ENCODE measurements at regions not wholly inside any gene's neighbourhood (a gene's known extent, or its start where the extent isn't known, plus 50 kb on each side); places are given as distances from the start of the nearest gene placed in this dataset.

DNA sequence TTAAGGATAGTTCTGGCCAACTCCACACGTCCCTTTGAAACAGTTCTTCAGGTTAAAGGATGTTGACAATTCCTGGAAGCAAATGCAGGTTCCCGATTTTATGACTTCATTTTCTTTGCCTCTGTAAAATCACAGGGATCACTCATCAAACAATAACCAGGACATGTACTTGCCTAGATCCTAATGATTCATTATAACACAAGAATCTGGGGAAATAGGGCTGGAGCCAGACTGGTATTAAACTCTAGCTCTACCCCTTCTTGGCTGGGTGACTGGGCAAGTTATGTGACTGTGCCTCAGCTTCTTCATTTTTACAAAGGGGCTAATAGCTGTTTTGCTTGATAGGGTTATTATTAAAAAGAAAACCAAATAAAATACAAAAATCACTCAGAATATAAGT, 56.0 kb upstream of the KCND2 start:
- WGBS = 52% methylated on average over 2 of the region's 2 CpGs
- H3K9me3 ChIP-seq (ENCODE audit: control insufficient read depth in 4 of 4, low read length in 3 of 4) = no peaks in the 10 kb centered on the region
- H3K9ac ChIP-seq (ENCODE audit: low read depth in 1 of 2, low read length in 2 of 2) = no peak overlapping the region
- no peak for DNase-seq (ENCODE audit: low spot score)
- no peaks in the 10 kb centered on the region for H3K4me1 ChIP-seq (ENCODE audit: control insufficient read depth in 4 of 4, insufficient read depth in 4 of 4, low read length in 3 of 4)
- H3K27ac ChIP-seq (ENCODE audit: low read depth in 1 of 2, low read length in 2 of 2) = no peak overlapping the region
- H3K36me3 ChIP-seq (ENCODE audit: control insufficient read depth in 4 of 4, insufficient read depth in 3 of 4, low read depth in 1 of 4, low read length in 3 of 4) = no peaks in the 10 kb centered on the region
- H3K27me3 ChIP-seq (ENCODE audit: control insufficient read depth in 4 of 4, insufficient read depth in 4 of 4, low read length in 3 of 4) = no peaks in the 10 kb centered on the region
- TF ChIP-seq JUND (IDR thresholded peaks at IDR 0.05) (no peak), NR2F2 (IDR thresholded peaks at IDR 0.05) (no peak), YY1 (IDR thresholded peaks at IDR 0.05) (no peak), EGR1 (IDR thresholded peaks at IDR 0.05; ENCODE audit: low read depth in 2 of 2) (no peak), CTCF (IDR thresholded peaks at IDR 0.05; ENCODE audit: low read depth, low read length, missing input control) (no peak), HNF4A (conservative IDR thresholded peaks at IDR 0.05) (no peak), RAD21 (IDR thresholded peaks at IDR 0.05) (no peak), HNF4G (IDR thresholded peaks at IDR 0.05) (no peak), FOXA1 (IDR thresholded peaks at IDR 0.05) (no peak), TAF1 (conservative IDR thresholded peaks at IDR 0.05) (no peak), FOXA2 (IDR thresholded peaks at IDR 0.05) (no peak), GABPA (IDR thresholded peaks at IDR 0.05 in 1 of 2, conservative IDR thresholded peaks at IDR 0.05 in 1 of 2) (no peak), ATF3 (IDR thresholded peaks at IDR 0.05) (no peak)
- TF ChIP-seq, protein P1, sequence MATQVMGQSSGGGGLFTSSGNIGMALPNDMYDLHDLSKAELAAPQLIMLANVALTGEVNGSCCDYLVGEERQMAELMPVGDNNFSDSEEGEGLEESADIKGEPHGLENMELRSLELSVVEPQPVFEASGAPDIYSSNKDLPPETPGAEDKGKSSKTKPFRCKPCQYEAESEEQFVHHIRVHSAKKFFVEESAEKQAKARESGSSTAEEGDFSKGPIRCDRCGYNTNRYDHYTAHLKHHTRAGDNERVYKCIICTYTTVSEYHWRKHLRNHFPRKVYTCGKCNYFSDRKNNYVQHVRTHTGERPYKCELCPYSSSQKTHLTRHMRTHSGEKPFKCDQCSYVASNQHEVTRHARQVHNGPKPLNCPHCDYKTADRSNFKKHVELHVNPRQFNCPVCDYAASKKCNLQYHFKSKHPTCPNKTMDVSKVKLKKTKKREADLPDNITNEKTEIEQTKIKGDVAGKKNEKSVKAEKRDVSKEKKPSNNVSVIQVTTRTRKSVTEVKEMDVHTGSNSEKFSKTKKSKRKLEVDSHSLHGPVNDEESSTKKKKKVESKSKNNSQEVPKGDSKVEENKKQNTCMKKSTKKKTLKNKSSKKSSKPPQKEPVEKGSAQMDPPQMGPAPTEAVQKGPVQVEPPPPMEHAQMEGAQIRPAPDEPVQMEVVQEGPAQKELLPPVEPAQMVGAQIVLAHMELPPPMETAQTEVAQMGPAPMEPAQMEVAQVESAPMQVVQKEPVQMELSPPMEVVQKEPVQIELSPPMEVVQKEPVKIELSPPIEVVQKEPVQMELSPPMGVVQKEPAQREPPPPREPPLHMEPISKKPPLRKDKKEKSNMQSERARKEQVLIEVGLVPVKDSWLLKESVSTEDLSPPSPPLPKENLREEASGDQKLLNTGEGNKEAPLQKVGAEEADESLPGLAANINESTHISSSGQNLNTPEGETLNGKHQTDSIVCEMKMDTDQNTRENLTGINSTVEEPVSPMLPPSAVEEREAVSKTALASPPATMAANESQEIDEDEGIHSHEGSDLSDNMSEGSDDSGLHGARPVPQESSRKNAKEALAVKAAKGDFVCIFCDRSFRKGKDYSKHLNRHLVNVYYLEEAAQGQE (IDR thresholded peaks at IDR 0.05) = no peak
- TF ChIP-seq, protein P2, sequence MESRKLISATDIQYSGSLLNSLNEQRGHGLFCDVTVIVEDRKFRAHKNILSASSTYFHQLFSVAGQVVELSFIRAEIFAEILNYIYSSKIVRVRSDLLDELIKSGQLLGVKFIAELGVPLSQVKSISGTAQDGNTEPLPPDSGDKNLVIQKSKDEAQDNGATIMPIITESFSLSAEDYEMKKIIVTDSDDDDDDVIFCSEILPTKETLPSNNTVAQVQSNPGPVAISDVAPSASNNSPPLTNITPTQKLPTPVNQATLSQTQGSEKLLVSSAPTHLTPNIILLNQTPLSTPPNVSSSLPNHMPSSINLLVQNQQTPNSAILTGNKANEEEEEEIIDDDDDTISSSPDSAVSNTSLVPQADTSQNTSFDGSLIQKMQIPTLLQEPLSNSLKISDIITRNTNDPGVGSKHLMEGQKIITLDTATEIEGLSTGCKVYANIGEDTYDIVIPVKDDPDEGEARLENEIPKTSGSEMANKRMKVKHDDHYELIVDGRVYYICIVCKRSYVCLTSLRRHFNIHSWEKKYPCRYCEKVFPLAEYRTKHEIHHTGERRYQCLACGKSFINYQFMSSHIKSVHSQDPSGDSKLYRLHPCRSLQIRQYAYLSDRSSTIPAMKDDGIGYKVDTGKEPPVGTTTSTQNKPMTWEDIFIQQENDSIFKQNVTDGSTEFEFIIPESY (IDR thresholded peaks at IDR 0.05) = no peak
- no peak overlapping the region for H3K4me3 ChIP-seq (ENCODE audit: low read depth in 1 of 3, low read length in 3 of 3)

DNA sequence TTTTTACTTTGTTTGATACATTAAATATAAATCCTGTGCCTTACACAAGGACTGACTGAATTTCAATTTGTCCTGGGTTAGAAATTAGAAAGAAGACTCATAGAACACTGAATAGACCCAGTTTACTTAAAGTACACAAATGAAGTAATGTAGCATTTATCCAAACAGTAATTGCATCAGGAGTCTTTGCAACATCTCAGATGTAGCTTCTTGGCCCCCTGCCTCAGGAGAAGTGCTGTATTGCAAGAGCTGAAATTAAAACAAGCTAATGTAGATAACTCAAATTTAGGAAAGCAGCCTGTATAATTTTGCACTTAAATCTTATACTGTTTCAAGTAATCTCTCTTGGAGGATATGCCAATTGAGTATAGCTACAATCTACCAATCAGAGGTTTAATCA, 54.3 kb upstream of the KCND2 start:
- Histone ChIP-seq H3K4me1 (ENCODE audit: control insufficient read depth in 4 of 4, insufficient read depth in 4 of 4, low read length in 3 of 4) (no peaks in the 10 kb centered on the region), H3K27me3 (ENCODE audit: control insufficient read depth in 4 of 4, insufficient read depth in 4 of 4, low read length in 3 of 4) (no peaks in the 10 kb centered on the region), H3K27ac (ENCODE audit: low read depth in 1 of 2, low read length in 2 of 2) (no peak overlapping the region), H3K9me3 (ENCODE audit: control insufficient read depth in 4 of 4, low read length in 3 of 4) (no peaks in the 10 kb centered on the region), H3K9ac (ENCODE audit: low read depth in 1 of 2, low read length in 2 of 2) (no peak overlapping the region), H3K36me3 (ENCODE audit: control insufficient read depth in 4 of 4, insufficient read depth in 3 of 4, low read depth in 1 of 4, low read length in 3 of 4) (no peaks in the 10 kb centered on the region), H3K4me3 (ENCODE audit: low read depth in 1 of 3, low read length in 3 of 3) (no peak overlapping the region)
- DNase-seq (ENCODE audit: low spot score) = no peak
- TF ChIP-seq, protein P3, sequence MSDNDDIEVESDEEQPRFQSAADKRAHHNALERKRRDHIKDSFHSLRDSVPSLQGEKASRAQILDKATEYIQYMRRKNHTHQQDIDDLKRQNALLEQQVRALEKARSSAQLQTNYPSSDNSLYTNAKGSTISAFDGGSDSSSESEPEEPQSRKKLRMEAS (IDR thresholded peaks at IDR 0.05) = no peak
- TF ChIP-seq FOXA2 (IDR thresholded peaks at IDR 0.05) (no peak), JUND (IDR thresholded peaks at IDR 0.05) (no peak), SP1 (IDR thresholded peaks at IDR 0.05) (no peak), HNF4A (conservative IDR thresholded peaks at IDR 0.05) (no peak), TAF1 (conservative IDR thresholded peaks at IDR 0.05) (no peak), HNF4G (IDR thresholded peaks at IDR 0.05) (no peak), NR2F2 (IDR thresholded peaks at IDR 0.05) (no peak), RAD21 (IDR thresholded peaks at IDR 0.05) (no peak), EGR1 (IDR thresholded peaks at IDR 0.05; ENCODE audit: low read depth in 2 of 2) (no peak), GABPA (IDR thresholded peaks at IDR 0.05 in 1 of 2, conservative IDR thresholded peaks at IDR 0.05 in 1 of 2) (no peak), FOXA1 (IDR thresholded peaks at IDR 0.05) (no peak), YY1 (IDR thresholded peaks at IDR 0.05) (no peak), ATF3 (IDR thresholded peaks at IDR 0.05) (no peak)
- TF ChIP-seq, protein P1 (IDR thresholded peaks at IDR 0.05) = no peak
- TF ChIP-seq, protein P2 (IDR thresholded peaks at IDR 0.05) = no peak

Measured in liver (tissue), 8 donors.